AML-193 (cell line): ENCODE measurements at regions not wholly inside any gene's neighbourhood (a gene's known extent, or its start where the extent isn't known, plus 50 kb on each side); places are given as distances from the start of the nearest gene placed in this dataset.

Experiments used
- DNase-seq, 2 experiments: peaks; one replicate each; lab custom pipeline; 2025; lab: John Stamatoyannopoulos, UW

- no peak for DNase-seq
Measured at GRCh38 chr13:50712456-50712855, 131.0 kb downstream of the DLEU7 start.

DNA sequence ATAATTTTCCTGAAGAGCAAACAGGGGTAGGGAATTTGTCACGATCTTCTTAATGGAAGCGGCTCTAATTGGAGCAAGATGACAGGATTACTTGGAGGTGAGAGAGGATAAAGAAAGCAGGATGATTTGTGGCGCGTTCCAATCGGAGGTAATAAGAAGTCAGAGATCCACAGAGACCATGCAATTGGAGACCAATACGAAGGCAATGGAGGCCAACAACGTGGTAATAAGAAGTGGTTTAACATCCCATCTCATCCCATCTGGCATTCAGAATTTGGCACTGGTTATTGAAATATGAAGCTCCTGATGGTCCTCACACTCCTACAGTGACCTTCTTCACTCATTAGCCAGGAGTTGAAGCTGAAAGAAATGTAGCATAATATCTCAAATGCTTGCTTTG, 130.6 kb downstream of the DLEU7 start:
- no peak for DNase-seq

DNA sequence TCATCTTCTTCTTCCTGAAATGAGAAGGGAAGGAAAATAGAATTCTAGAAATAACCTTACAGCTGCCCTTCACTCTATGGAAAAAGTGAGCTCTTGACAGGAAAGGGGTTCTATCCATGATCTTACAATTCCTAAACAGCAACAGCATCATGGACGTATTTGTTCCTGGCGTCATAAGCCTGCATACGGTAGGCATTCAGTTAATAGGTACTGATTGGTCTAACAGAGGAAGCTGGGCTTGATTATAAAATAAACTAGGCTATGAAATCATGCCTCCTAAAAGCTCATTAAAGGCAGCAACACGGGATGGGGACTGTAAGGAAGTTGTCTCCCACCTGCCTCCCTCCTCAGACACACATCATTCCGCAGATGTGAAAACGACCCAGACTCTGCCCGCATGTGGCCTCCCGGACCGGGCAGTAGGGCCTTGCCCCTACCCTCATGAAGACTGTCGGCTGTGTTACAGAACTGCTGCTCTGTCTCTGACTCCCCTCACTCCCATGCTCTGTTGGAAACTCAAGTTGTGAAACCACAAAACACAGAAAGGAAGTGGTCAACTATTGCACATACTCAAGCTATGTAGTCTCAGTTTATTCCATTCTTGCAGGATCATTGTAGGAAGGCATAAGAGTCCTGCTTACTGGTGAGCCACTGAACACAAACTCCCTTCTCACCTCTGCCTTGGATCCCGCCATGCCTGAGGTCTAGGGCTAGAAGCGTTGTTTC, 129.8 kb downstream of the DLEU7 start:
- peak; percentile 100 for DNase-seq

GRCh38 chr13:50714891-50715290, 128.6 kb downstream of the DLEU7 start:
- DNase-seq: no peak

DNA sequence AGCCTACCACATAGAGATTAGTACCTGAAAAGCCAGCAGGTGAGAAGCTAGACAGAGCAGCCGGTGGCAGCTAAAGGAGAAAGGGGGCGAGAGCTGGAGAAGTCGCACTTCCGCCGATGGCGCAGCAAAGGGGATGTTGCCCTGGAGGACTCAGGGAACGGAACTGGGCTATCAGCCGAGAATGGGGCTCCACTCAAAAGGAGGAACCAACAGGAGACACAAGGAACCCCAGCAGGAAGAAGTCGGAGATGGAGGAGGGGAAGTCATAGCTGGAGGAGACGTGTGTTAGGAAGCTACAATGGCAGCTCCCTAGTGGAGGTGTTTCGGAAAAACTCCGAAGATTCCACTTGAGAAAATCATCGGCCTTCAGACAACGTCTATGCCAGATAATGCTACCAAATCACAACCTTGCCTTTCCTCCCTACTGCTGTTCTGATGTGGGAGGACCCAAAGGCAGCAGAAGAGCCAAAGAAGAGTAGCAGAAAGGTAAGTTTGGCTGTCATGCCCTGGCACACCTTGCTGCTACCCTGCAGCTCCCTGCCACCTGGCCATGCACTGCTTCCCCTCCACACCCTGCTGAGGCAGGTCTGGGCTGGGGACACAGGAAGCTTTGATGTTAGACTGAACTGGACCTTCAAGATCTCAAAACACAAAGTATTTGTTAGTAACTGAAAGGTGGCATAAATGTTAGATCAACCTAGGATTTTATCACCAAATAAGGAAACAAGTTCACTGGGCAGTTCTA, 127.9 kb downstream of the DLEU7 start:
- DNase-seq: no peak

DNA sequence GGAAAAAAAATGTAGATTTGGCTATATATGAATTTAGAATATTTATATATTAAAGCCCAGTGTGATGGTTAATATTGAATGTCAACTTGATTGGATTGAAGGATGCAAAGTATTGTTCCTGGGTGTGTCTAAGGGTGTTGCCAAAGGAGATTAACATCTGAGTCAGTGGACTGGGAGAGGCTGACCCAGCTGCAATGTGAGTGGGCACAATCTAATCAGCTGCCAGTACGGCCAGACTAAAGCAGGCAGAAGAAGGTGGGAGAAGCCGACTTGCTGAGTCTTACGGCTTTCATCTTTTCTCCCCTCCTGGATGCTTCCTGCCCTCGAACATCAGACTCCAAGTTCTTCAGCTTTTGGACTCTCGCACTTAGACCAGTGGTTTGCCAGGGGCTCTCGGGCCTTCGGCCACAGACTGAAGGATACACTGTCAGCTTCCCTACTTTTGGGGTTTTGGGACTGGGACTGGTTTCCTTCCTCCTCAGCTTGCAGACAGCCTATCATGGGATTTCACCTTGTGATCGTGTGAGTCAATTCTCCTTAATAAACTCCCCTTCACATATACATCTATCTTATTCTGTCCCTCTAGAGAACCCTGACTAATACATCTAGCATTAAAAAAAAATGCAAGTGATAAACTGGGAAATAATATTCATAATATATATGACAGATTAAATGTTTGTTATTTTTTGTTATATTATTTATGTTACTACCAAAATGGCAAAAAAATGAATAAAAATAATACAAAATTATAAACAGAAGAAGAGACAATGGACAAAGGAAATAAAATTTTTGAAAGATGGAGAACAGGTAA, 122.4 kb downstream of the DLEU7 start:
- no peak for DNase-seq

DNA sequence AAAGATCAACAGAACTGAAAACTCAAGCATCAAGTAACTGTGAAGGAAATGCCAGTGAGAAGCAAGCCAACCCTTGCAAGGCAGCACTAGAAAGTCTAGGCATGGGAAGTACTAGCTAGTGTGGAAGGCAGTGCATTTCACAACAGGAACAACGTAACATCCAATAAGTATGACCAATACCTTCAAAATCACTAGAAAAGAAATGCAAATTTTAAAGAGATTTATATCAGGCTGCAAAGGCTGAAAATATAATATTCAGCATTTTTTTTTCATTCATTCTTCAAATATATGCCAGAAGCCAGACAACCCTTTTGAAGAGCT, 121.9 kb downstream of the DLEU7 start:
- peak; percentile 81 for DNase-seq

DNA sequence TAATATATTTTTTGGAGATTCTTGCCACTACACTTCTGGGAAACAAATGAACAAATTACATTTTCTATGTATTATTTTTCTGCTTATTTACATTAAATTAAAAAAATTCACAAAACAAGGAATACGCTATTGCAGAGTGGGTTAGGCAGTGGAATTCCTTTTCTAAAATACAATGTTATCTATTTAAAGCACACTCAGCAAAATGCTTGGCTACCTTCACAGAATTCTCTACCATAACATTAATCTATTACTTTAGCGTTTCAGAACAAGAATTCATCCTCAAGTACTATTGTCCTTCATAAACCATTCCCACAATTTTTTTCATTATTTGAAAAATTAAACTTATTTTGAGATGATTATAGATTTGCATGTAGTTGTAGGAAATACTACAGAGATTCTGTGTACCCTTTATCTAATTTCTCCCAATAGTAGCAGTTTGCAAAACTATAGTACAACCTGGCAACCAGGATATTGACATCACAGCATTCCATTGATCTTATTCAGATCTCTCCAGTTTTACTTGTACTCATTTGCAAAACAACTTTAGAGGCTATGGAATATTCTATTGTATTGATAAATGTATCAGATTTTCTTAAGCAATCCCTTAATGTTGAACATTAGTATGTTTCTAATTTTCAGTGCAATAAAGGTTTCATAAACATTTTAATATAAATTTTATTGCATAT, 120.9 kb downstream of the DLEU7 start:
- DNase-seq: no peak

DNA sequence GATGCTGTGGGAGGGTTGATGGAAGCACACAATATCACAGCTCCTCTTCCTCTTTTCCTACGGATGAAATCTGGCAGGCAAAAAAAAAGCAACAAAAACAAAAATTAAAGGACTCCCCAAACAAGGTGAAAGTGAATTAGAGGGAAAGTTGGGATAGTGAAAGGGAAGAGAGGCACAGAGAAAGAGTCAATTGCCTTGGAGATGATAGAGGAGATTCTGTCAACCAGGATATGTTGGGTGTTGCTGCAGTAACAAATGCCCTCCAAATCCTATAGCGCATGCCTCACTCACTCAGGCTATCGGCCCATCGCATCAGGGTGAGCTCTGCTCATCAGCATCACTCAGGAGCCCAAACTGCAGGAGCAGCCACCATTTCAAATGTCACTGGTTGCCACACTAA, 119.1 kb downstream of the DLEU7 start:
- DNase-seq: no peak

GRCh38 chr13:50724913-50725312, 118.6 kb downstream of the DLEU7 start:
- no peak for DNase-seq

DNA sequence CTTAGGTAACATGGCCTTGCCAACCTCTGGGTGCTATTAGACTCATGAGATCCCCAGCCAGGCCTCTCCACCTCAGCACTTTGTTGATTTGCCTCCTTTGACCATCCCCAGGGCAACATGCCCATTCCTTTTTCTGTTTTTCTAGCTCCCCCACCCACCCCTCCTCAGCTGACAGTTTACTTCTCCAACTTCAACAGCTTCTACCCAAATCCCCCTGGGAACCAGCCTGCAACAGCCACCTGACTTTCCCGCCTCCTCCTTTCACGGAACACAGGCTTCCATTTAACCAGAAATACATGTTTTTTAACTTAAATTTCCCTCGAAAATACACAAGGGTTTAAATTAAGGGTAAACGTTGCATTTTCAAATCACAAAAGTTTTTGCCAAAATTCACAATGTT, 117.3 kb downstream of the DLEU7 start:
- no peak for DNase-seq

DNA sequence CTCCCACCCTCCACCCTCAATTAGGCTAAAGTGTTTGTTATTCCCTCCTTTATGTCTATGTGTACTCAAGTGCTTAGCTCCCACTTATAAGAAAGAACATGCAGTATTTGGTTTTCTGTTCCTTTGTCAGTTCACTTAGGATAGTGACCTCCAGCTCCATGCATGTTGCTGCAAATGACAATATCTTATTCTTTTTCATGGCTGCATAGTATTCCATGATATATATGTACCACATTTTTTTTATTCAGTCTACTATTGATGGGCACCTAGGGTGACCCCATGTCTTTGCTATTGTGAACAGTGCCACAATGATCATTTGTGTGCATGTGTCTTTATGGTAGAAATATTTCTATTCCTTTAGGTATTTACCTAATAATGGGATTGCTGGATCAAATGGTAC, 114.3 kb downstream of the DLEU7 start:
- no peak for DNase-seq

DNA sequence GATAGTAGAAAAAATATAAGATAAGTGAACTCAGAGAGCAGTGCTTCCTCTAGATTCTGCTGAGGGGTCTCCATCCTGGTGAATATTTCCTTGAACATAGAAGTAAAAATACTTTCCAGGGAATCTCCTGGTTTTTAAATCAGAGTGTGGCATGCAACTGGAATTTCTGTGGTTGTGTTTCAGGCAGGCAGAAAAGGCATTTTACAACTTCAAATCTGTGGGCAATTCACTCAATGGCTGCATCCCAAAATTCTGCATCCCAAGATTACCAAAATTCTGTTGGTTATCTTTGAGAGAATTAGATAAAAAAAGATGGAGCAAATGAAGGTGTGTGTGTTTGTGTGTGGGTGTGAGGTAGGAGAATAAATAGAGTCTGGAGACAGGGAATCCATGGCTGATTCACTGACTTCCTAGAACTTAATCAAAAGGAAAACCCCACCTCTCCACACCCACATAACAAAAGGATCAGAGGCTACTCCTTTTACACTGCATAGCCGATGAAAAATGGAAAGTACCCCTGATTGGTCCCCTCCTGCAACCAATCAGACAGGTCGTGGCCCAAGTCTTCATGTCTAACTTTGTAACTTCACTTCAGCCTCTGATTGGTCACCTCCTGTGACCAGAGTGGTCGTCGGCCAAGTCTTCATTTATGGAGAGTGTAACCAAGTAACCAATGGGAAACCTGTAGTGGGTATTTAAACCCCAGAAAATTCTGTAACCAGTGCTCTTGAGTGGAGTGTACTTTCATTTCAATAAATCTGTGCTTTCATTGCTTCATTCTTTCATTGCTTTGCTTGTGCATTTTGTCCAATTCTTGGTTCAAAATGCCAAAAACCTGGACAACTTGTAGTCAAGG, 112.8 kb downstream of the DLEU7 start:
- DNase-seq: no peak

GRCh38 chr13:50731400-50731799, 112.1 kb downstream of the DLEU7 start:
- DNase-seq: no peak

DNA sequence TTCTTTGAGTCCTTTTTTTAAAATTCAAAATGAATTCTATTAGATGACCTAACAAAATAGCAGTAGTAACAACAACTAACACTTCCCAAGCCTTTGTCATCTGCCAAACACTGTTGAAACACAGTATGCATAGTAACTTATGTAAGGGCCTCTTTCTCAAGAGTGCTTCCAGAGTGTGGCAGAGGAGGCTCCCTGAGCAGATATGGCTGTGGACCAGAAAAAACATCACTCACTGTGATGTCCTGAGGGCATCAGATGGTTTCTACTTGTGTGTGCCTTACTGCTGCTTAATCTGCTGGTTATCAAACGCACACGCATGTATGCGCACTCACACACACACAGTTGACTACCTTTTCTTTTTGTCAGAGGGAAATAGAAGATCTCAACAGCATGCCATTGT, 110.8 kb downstream of the DLEU7 start:
- DNase-seq: peak; percentile 71 to 72

- no peak for DNase-seq
Measured at GRCh38 chr13:50733392-50733791, 110.1 kb downstream of the DLEU7 start.

DNA sequence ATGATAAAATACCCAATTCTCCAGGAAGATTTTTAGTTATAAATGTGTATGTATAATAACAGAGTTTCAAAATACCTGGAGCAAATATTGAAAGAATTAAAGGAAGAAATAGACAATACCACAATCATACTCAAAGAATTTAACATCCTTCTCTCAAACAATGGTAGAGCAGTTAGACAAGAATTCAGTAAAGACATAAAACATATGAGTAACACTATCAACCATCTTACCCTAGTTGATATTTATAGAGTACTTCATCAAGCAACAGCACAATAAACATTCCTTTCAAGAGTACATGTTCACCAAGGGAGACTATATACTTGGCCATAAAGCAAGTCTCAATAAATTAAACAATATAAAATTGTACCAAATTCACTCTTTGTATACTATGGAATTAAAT, 108.4 kb downstream of the DLEU7 start:
- DNase-seq: no peak

DNA sequence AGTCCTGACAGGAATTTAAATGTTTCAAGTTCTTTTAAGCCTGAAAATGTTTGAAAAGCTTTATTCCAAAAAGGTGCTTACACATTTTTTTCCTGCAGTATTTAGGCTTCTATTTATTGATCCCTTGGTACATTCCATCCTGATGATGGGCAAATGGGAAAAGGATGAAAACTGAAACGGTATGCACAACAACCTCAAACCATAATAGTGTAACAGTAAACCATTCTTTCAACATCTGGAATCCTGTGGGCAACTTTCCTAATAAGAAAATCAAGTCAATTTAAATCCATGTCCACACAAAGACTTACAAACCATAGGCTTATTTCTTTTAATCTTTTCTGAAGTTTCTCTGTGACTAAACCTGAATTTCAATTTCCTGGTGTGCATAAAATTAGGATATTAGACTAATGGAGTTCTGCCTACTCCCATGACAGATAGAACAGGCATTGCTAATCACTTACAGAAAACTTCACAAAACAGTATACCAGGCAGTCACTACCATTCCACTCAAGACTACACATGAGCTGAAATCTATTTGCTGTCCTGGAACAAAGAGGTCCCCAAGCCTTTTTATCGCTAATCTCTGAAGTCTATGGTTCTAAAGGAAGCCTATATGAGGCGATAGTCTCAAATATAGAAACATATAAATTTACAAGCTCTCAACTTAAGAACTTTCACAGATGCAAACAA, 103.3 kb downstream of the DLEU7 start:
- DNase-seq: no peak

DNA sequence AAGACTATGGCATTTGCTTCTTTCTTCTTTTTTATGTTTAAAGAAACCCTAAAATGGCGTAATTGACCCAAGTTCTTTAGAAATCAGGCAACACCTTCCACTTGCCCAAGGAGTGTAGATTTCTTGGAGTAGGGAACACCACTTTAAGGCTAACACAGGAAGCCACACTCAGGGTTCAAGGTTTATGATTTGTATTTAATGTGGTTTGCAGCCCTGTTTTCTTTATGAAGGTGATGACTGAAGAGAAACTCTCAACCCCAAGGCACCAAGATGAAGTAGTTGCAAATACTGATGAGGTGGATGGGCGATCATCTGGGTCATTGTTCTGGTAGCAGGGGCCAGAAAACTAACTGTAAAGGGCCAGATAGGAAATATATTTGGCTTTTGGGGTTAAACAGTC, 101.1 kb downstream of the DLEU7 start:
- DNase-seq: no peak

- no peak for DNase-seq
Measured at GRCh38 chr13:50742968-50743367, 100.5 kb downstream of the DLEU7 start.

- no peak for DNase-seq
Measured at GRCh38 chr13:50744116-50744660, 99.3 kb downstream of the DLEU7 start.
